Activated B cell treated with CpG ODN at 0.5 μM for 24 hours (primary cell): ENCODE measurements at regions not wholly inside any gene's neighbourhood (a gene's known extent, or its start where the extent isn't known, plus 50 kb on each side); places are given as distances from the start of the nearest gene placed in this dataset.

ENCODE experiments used
- ATAC-seq: fragments of 200-7000 bp; cut with Tn5 transposase; one replicate; pipeline ENCODE4 v1.10.0; 2021; ENCODE audit warnings: low read depth, mild to moderate bottlenecking, moderate library complexity
- CTCF ChIA-PET: fragments of 350-600 bp; sonication (Branson Sonifier 250); formaldehyde crosslinking; loops from one replicate; lab custom pipeline; 2021; ENCODE audit warnings: antibody characterized with exemption; lab: Charles Lee
- POLR2A ChIA-PET: fragments of 350-600 bp; sonication (Branson Sonifier 250); formaldehyde crosslinking; loops from one replicate; lab custom pipeline; 2021; ENCODE audit warnings: antibody characterized with exemption; lab: Charles Lee
- DNase-seq: peaks from one replicate; pipeline ENCODE4 v3.0.0; 2022
- H3K27ac Mint-ChIP-seq: one replicate; pipeline ENCODE4 v1.8.0; 2020; ENCODE audit warnings: mixed read lengths
- H3K27me3 Mint-ChIP-seq: one replicate; pipeline ENCODE4 v1.8.0; 2021; ENCODE audit warnings: mixed read lengths
- H3K36me3 Mint-ChIP-seq: one replicate; pipeline ENCODE4 v1.8.0; 2021; ENCODE audit warnings: low read depth, mixed read lengths
- H3K4me1 Mint-ChIP-seq: one replicate; pipeline ENCODE4 v1.8.0; 2021; ENCODE audit warnings: mixed read lengths
- H3K4me3 Mint-ChIP-seq: one replicate; pipeline ENCODE4 v1.8.0; 2020; ENCODE audit warnings: mild to moderate bottlenecking, mixed read lengths
- H3K9me3 Mint-ChIP-seq: one replicate; pipeline ENCODE4 v1.8.0; 2020; ENCODE audit warnings: mixed read lengths
- CTCF ChIP-seq: fragments of 200-600 bp; IDR thresholded peaks from one replicate; pipeline ENCODE4 v1.8.0; 2022; ENCODE audit warnings: antibody characterized with exemption, mild to moderate bottlenecking
- intact Hi-C: fragments of 100-400 bp; cut with micrococcal nuclease; formaldehyde crosslinking; loops from one replicate; pipeline ENCODE4 v1.15.1; 2024

GRCh38 chr7:145269418-145270161 is 433.7 kb upstream of the TPK1 start:
- ChIA-PET POLR2A (no interaction called here), CTCF (no interaction called here)
- no peak overlapping the region for H3K27ac Mint-ChIP-seq
- H3K9me3 Mint-ChIP-seq: peaks cover 2% of the 10 kb centered on the region
- H3K4me1 Mint-ChIP-seq: no peaks in the 10 kb centered on the region
- no peak for TF ChIP-seq CTCF
- intact Hi-C loops: no loop called here
- ATAC-seq (no peak), DNase-seq (no peak)
- no peaks in the 10 kb centered on the region for H3K27me3 Mint-ChIP-seq
- no peak overlapping the region for H3K4me3 Mint-ChIP-seq
- no peaks in the 10 kb centered on the region for H3K36me3 Mint-ChIP-seq

- no peaks in the 10 kb centered on the region for H3K9me3 Mint-ChIP-seq
- ChIA-PET CTCF (no interaction called here), POLR2A (no interaction called here)
- no peaks in the 10 kb centered on the region for H3K36me3 Mint-ChIP-seq
- no peaks in the 10 kb centered on the region for H3K4me1 Mint-ChIP-seq
- intact Hi-C loops: no loop called here
- ATAC-seq (no peak), DNase-seq (no peak)
- TF ChIP-seq CTCF: no peak
- no peak overlapping the region for H3K27ac Mint-ChIP-seq
- no peak overlapping the region for H3K4me3 Mint-ChIP-seq
- H3K27me3 Mint-ChIP-seq: no peaks in the 10 kb centered on the region
These were observed 429.3 kb upstream of the TPK1 start for GRCh38 chr7:145265180-145265579.

DNA sequence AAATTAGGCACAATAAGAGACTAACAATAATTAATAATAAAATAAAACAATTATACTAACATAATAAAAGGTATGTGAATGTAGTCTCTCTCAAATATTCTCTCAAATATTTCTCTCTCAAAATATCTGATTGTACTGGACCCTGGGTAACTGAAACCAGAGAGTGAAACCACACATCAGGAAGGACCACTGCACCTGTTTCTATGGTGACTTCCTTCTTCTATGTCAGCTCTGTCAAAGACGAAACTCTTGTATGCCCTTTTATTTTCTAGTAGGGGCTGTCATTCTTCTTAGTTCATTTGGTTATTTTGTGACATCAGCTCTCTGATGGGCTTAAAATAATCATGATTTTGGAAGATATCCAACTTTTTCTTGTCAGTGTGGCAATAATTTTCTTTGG is 428.0 kb upstream of the TPK1 start:
- TF ChIP-seq CTCF: no peak
- CTCF ChIA-PET: no interaction called here
- H3K27me3 Mint-ChIP-seq: no peaks in the 10 kb centered on the region
- no peak overlapping the region for H3K4me3 Mint-ChIP-seq
- ATAC-seq (no peak), DNase-seq (no peak)
- H3K9me3 Mint-ChIP-seq: peaks cover 3% of the 10 kb centered on the region
- H3K36me3 Mint-ChIP-seq: no peaks in the 10 kb centered on the region
- H3K27ac Mint-ChIP-seq: no peak overlapping the region
- intact Hi-C loops: no loop called here
- POLR2A ChIA-PET: no interaction called here
- H3K4me1 Mint-ChIP-seq: no peaks in the 10 kb centered on the region

DNA sequence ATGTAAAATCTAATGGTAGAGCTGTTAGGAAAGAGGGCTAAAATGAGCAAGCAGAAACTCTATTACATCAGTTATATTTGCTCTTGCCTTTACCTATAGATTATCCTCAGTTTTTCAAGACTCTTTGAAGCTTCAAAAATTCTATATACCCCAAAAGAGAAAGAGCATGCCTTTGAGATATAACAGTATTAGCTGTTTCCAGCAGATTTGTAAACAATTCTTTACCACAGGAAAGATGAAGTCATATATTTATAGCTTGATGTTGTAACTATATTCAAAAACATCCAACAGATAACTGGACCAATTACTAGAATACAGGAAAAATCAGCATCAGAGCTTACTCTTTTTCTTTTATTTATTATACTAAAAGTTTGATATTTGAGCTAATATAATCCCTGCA is 416.2 kb upstream of the TPK1 start:
- no peaks in the 10 kb centered on the region for H3K36me3 Mint-ChIP-seq
- no peak overlapping the region for H3K27ac Mint-ChIP-seq
- H3K9me3 Mint-ChIP-seq: peaks cover 2% of the 10 kb centered on the region
- intact Hi-C loops: no loop called here
- H3K4me1 Mint-ChIP-seq: no peaks in the 10 kb centered on the region
- ChIA-PET CTCF (no interaction called here), POLR2A (no interaction called here)
- no peak for ATAC-seq
- no peak for TF ChIP-seq CTCF
- no peak for DNase-seq
- no peak overlapping the region for H3K4me3 Mint-ChIP-seq
- H3K27me3 Mint-ChIP-seq: no peaks in the 10 kb centered on the region

DNA sequence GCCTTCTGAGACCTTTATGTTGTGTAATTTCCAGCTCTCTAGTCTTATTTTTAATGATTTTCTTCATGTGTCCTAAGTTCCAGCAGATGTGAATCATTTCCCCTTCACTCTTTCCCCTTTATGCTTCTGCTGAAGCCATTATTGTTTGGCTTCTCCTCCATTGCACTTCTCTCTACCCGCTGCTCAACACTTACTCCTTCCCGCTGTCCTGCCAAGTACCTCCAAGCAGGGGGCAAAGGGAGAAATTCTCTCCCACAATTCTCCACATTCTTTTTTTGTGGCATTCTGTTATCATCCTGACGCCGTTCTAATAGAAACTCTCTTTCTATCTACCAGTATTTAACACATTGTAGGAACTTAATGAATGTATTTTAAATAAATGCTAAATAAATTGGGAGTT is 388.9 kb upstream of the TPK1 start:
- peaks cover 9% of the 10 kb centered on the region for H3K9me3 Mint-ChIP-seq
- H3K27ac Mint-ChIP-seq: no peak overlapping the region
- ChIA-PET CTCF (no interaction called here), POLR2A (no interaction called here)
- H3K4me1 Mint-ChIP-seq: no peaks in the 10 kb centered on the region
- intact Hi-C loops: no loop called here
- DNase-seq (no peak), ATAC-seq (no peak)
- H3K4me3 Mint-ChIP-seq: no peak overlapping the region
- no peak for TF ChIP-seq CTCF
- H3K27me3 Mint-ChIP-seq: no peaks in the 10 kb centered on the region
- H3K36me3 Mint-ChIP-seq: no peaks in the 10 kb centered on the region
